Activated T-cell treated with anti-CD3 and anti-CD28 coated beads, Interleukin-2, amount 50 U/mL, for 48 hours (primary cell): ENCODE measurements at regions not wholly inside any gene's neighbourhood (a gene's known extent, or its start where the extent isn't known, plus 50 kb on each side); places are given as distances from the start of the nearest gene placed in this dataset.
"Not testable (repeated sequence)": the region's sequence is repeated elsewhere in the genome, so short reads cannot be mapped to it uniquely, and the experiment has no call there.

Source experiments
- DNase-seq, 2 experiments: peaks; one replicate each; pipeline ENCODE4 v3.0.0-alpha.2; 2020

DNA sequence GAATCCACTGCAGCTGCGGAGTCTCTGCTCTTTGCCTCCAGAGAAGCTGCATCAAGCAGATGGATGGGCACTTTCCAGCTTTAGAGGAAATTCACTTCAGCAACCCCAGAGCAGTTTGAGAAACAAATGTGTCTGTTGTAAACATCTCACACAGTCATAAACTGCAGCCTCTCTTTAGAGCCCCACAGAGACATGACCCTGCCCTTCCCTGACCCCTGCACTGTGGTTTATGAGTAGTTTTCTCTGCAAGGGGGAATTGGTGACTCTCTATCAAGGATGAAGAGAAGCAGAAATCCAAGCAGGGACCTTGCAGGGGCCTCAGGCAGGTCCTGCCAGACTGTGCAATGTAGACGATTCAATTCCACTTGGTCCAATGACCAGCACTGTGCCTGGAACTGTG is 160.2 kb downstream of the SH2D4B start:
- DNase-seq = no peak

- peak; percentile 84 to 88 for DNase-seq
Measured at GRCh38 chr10:80699602-80700039, 161.9 kb downstream of the SH2D4B start.

GRCh38 chr10:80700252-80700651 is 162.6 kb downstream of the SH2D4B start:
- DNase-seq = no peak

DNA sequence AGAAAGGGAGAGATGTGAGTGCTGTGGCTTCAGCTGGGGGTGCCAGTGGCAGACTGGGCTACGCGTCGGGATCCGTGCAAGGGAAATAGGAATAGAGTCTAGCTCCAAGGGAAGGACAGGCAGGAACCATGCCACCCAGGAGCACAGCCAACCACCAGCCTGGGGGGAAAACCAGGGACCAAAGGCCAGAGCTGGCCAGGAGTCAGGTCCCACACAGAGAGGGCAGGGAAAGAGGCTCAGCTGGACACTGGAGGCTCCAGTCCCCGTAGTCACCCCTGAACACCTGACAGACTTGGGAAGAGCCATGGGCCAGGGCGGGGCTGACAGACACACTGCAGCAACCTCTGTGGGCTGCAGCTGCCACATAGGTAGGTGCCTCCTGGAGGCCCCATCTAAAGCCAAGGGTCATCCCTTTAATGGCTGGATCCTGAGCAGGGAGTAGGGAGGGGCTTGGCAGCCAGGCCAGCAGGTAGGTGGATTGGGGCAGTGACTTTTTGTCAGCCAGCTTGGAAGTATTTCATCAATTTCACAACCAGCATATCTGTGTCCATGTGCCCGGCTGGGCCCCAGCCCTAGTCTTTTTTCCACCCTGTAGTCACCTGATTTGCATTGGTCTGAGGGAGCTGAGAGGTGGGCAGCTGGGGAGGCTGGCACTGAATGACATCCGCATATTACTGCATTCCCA is 163.2 kb downstream of the SH2D4B start:
- no peak for DNase-seq

DNA sequence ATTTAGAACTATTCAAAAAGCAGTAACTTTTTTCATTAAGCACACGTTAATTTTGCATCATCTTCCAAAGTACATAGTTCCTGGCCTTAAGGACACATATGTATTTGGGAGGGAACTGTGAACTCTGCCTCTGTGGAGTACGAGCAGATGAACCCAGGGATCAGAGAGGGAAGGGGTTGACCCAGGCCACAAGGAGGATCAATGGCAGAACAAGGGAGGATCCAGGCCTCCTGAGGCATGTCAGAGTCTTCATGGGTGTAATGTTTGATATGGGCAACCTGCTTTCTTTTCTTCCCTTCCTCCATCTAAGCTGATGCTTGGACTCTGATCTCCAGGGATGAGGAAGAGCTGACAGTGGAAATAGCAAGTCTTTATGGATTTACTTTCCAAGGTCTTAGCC is 164.0 kb downstream of the SH2D4B start:
- DNase-seq = no peak

DNA sequence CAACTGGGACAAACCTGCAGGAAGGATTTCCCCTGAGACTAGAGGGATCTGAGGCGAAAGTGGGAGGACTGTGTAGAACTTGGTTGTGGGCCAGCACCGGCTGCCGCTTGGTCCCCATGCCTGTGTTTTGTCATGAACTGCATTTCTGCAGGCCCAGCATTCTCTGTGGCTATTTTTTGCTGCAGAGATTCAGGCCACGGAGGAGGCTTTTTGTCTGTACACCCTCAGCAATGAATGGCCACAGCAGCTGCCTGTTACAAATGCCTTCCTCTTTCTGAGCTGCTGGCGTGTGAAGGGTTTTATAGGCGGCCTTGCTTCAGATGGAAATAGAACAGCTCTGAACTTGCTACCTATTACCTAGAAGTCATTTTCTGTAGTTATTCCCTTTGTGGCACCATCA is 164.4 kb downstream of the SH2D4B start:
- no peak for DNase-seq

DNA sequence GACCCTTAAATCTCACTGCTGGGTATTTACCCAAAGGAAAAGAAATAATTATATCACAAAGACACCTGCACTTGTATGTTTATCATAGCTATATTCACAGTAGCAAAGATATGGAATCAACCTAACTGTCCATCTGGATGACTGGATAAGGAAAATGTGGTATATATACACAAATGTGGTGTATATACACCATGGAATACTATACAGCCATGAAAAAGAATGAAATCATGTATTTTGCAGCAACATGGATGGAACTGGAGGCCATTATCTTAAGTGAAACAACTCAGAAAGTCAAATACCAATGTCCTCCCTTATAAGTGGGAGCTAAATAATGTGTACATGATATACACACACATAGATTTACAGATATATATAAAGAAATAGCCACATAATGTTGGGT is 168.2 kb downstream of the SH2D4B start:
- no peak for DNase-seq

DNA sequence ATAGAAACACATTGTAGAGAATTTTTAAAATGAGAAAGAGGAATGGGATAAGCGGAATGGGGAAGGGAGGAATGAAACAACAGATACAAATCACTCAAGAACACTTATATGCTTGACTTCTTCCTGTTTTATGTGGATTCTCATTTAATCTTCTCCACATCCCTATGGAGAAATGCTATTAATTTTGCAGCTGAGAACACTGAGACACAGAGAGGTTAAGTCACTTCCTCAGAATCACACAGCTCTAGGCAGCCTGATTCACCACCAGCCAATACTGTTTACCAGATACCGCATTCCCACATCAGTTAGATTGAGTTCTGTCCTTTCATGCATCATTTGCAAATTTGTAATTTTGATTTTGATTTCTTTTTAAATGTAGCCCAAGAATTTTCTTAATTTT is 170.5 kb downstream of the SH2D4B start:
- no peak for DNase-seq

DNA sequence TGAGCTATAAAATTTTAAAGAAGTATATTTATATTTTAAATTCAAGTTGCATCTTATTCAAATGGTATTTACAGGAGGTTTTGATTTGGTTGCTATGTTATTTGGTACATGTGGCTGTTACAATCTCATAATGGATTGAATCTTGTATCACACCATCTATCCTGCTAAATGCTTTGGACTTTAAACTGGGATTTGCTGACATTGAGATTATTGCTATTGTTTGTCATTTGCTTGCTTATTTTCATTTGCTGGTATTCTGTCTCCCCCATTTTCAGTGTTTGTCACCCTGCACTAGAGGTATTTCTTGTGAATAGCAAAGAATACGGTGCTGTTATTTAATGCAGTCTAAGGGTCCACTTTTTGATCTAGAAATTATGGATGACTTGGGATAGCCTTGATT is 171.1 kb downstream of the SH2D4B start:
- DNase-seq = no peak

- no peak for DNase-seq
Measured at GRCh38 chr10:80709866-80710265, 172.2 kb downstream of the SH2D4B start.

DNA sequence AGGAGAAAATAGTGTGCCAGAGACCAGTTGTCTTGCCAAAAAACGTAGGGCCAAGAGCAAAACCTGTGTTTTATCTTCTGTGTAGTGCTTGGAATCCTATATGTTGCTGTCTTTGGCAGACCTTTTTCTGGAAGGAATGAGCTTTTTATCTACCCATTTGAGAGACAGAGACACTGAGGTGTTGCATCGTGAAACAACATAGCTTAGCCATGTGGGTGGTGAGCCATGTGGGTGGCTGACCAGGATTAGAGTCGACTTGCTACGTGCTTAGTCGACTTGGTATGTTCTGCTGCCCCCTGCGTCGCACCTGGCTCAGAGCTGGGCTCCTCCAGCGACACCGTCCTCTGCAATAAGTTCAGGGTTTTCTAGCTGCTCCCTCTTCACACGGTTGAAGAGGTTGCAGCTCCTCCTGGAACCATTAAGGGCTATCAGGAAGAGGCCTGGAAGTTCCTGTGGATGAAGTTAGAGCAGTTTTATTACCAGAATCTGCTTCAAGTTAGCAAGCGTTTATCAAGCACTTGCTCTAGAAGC is 175.8 kb downstream of the SH2D4B start:
- DNase-seq = no peak

- no peak for DNase-seq
Measured at GRCh38 chr10:80714566-80714965, 176.9 kb downstream of the SH2D4B start.

DNA sequence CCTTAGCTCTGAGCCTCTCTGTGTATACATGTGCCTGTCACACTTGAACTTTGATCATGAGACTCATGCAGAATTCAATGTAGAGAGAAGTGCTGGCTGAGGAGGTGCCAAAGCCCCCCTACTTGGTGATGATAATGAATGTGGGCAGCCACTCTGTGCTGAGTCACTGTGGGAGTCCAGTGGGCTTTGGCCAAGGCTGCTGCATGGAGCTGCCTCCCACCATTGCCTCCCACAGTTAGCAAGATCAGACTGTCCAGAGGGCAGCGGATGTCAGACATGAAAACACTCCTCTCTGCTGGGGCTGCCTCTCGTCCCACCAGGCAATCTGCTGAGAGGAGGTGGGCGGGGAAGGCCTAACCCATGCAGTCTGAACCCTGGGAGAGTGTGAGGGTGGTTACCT is 180.3 kb downstream of the SH2D4B start:
- no peak for DNase-seq

GRCh38 chr10:80719935-80720334 is 182.2 kb downstream of the SH2D4B start:
- DNase-seq = no peak

- DNase-seq = no peak
Measured at GRCh38 chr10:80720549-80720948, 182.8 kb downstream of the SH2D4B start.

GRCh38 chr10:80728354-80728753 is 190.7 kb downstream of the SH2D4B start:
- DNase-seq = not testable (repeated sequence)

DNA sequence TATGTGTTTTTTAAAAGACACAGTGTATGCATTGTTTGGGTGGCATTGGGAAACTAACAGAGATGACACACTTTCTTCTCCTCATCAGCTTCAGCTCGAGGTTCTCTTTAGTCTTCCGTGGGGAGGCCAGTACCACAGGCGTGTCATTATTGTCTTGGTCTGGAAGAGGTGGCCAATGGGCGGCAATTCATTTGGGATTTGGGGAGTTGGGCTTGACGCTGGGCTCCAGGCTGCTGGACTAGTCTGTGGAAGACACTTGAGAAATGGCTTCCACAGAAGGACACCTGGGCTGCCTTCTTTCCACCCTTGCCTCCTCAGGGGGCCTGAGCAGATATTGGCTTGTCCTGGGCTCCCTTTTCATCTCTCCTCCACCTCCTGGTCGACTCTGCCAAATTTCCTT is 192.2 kb downstream of the SH2D4B start:
- DNase-seq = no peak

DNA sequence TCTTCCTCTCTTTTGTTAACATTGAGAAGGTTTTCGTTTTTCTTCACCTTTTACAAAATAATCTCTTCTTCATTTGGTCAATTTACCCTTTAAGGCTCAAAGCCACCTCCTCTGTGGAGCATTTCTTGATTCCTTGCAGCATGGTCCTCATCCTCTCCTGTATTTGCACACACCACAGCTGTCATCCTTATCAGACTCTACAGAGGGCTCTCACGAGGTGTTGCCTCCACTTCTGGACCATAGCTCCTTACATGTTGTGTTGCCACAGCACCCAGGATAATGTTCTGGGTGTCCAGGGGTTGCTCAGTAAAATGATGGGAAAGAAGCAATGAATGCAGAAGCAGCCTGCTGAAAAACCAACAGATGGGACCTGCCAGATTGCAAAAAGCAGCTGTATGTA is 192.8 kb downstream of the SH2D4B start:
- DNase-seq = no peak

DNA sequence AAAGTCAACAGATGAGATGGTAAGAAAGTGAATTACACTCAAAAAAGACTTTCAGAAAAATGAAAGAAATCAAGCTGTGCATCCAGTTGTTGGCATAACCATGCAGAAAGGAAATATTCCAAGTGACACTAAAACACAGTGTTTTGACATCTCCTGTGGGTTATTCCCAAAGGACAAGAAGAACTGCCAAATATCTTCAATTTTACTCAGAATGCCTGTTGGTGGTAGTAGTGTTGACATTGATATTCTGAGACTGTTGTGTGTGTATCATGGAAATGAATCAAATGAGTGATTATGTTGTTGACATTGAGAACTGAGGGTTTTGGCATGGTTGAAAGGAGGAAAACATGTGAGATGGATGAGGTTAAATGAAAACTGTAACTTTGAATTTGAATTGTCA is 196.9 kb downstream of the SH2D4B start:
- DNase-seq = no peak

- no peak for DNase-seq
Measured at GRCh38 chr10:80737209-80737608, 199.5 kb downstream of the SH2D4B start.

- DNase-seq = no peak
Measured at GRCh38 chr10:80739328-80739727, 201.6 kb downstream of the SH2D4B start.

GRCh38 chr10:80739963-80740715 is 202.4 kb downstream of the SH2D4B start:
- DNase-seq = no peak

GRCh38 chr10:80741278-80741677 is 203.6 kb downstream of the SH2D4B start:
- DNase-seq = no peak

DNA sequence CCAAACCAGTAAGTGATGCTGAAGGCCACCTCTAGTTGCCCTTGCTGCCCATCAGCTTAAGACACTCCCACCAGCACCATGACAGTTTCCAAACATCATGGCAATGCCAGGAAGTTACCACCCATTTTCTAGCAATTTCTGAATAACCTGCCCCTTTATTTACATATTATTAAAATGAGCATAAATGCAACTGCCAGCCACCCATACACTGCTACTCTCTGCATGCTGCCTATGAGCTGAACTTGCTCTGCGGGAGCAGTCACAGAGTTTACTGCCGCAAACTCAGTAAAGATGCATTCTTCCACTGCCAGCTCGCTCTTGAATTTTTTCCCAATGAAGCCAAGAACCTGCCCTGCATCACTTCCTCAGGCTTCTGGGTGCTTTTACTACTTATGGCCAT is 212.6 kb downstream of the SH2D4B start:
- DNase-seq = no peak
